ENCODE measurements at regions not wholly inside any gene's neighbourhood (a gene's known extent, or its start where the extent isn't known, plus 50 kb on each side); places are given as distances from the start of the nearest gene placed in this dataset.

DNA sequence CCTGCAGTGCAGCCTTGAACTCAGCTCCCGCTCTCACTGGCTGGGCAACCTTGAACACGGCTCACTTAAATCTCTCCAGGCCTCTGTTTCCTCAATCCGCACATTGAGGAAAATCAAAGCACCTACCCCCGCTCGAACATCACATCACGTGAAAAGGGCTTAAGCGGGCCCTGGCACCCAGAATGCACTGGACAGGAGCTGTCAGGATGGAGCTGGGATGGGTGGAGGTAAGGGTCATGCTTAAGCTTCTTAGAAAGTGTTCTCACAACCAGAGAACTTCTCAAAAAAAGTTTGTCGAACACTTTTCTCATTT, 55.7 kb upstream of the MGMT start:
- no peaks in the 10 kb centered on the region for H3K79me2 ChIP-seq (ENCODE audit: control insufficient read depth, insufficient read depth, low read length)
- in situ Hi-C loops (cut with MboI), result no loop called here
- FAIRE-seq (no peak), ATAC-seq (no peak), DNase-seq (ENCODE audit: extremely low read depth in 1 of 4, low spot score in 3 of 4) (no peak)
- TF ChIP-seq ZNF717 (CRISPR knock-in tag; IDR thresholded peaks at IDR 0.05) (no peak), ARID3B (CRISPR knock-in tag; IDR thresholded peaks at IDR 0.05; ENCODE audit: borderline replicate concordance) (no peak), SRSF1 (IDR thresholded peaks at IDR 0.05; ENCODE audit: low read depth, low read length) (no peak), MITF (IDR thresholded peaks at IDR 0.05) (no peak), EGR1 (conservative IDR thresholded peaks at IDR 0.05) (no peak), ZSCAN32 (CRISPR knock-in tag; IDR thresholded peaks at IDR 0.05) (no peak), ZBTB7A (IDR thresholded peaks at IDR 0.05; ENCODE audit: borderline replicate concordance, control insufficient read depth, low read depth, low read length) (no peak), SIN3A (IDR thresholded peaks at IDR 0.05; ENCODE audit: borderline replicate concordance in 2 of 2, control insufficient read depth in 1 of 2, low read depth in 2 of 2, low read length in 2 of 2) (no peak), SP2 (IDR thresholded peaks at IDR 0.05; ENCODE audit: extremely low read depth, low read depth, low read length, poor library complexity, severe bottlenecking) (no peak), MIER1 (IDR thresholded peaks at IDR 0.05; ENCODE audit: low read depth) (no peak), SIN3B (IDR thresholded peaks at IDR 0.05; ENCODE audit: low read depth) (no peak), ZNF695 (CRISPR knock-in tag; IDR thresholded peaks at IDR 0.05) (no peak), ZNF436 (CRISPR knock-in tag; IDR thresholded peaks at IDR 0.05) (no peak), MECOM (CRISPR knock-in tag; IDR thresholded peaks at IDR 0.05) (no peak)
- TF ChIP-seq, protein P1, sequence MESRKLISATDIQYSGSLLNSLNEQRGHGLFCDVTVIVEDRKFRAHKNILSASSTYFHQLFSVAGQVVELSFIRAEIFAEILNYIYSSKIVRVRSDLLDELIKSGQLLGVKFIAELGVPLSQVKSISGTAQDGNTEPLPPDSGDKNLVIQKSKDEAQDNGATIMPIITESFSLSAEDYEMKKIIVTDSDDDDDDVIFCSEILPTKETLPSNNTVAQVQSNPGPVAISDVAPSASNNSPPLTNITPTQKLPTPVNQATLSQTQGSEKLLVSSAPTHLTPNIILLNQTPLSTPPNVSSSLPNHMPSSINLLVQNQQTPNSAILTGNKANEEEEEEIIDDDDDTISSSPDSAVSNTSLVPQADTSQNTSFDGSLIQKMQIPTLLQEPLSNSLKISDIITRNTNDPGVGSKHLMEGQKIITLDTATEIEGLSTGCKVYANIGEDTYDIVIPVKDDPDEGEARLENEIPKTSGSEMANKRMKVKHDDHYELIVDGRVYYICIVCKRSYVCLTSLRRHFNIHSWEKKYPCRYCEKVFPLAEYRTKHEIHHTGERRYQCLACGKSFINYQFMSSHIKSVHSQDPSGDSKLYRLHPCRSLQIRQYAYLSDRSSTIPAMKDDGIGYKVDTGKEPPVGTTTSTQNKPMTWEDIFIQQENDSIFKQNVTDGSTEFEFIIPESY (CRISPR knock-in tag; IDR thresholded peaks at IDR 0.05), result no peak
- TF ChIP-seq, protein P2, sequence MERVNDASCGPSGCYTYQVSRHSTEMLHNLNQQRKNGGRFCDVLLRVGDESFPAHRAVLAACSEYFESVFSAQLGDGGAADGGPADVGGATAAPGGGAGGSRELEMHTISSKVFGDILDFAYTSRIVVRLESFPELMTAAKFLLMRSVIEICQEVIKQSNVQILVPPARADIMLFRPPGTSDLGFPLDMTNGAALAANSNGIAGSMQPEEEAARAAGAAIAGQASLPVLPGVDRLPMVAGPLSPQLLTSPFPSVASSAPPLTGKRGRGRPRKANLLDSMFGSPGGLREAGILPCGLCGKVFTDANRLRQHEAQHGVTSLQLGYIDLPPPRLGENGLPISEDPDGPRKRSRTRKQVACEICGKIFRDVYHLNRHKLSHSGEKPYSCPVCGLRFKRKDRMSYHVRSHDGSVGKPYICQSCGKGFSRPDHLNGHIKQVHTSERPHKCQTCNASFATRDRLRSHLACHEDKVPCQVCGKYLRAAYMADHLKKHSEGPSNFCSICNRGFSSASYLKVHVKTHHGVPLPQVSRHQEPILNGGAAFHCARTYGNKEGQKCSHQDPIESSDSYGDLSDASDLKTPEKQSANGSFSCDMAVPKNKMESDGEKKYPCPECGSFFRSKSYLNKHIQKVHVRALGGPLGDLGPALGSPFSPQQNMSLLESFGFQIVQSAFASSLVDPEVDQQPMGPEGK (CRISPR knock-in tag; IDR thresholded peaks at IDR 0.05; ENCODE audit: borderline replicate concordance), result no peak
- no peak overlapping the region for H2AFZ ChIP-seq (ENCODE audit: low read depth, low read length)
- POLR2A ChIA-PET, result no interaction called here
- CTCF ChIA-PET (ENCODE audit: low intra/inter-chr PET ratio), result no interaction called here
- H3K4me3 ChIP-seq, result no peak overlapping the region
- no peaks in the 10 kb centered on the region for H4K20me1 ChIP-seq (replicated peaks; ENCODE audit: control insufficient read depth, insufficient read depth, low read length)
- no peak overlapping the region for H3K4me2 ChIP-seq (ENCODE audit: insufficient read depth, low read length)
- no peaks in the 10 kb centered on the region for H3K9me1 ChIP-seq (ENCODE audit: control insufficient read depth, insufficient read depth, low read length)
- no peaks in the 10 kb centered on the region for H3K4me1 ChIP-seq (replicated peaks in 1 of 2; ENCODE audit: control insufficient read depth in 2 of 2, insufficient read depth in 2 of 2, low read length in 2 of 2)
- intact Hi-C loops (cut with micrococcal nuclease), result no loop called here
- BruUV-seq (replicated peaks), result no TSS peak
- WGBS (ENCODE audit: insufficient coverage, low coverage, missing lambda C conversion rate), result 2% methylated on average over 7 of the region's 8 CpGs
- no peak overlapping the region for H3K9ac ChIP-seq (ENCODE audit: insufficient read depth in 1 of 2, low read depth in 2 of 2, low read length in 2 of 2)
- H3K36me3 ChIP-seq (ENCODE audit: control insufficient read depth, insufficient read depth, low read length), result no peaks in the 10 kb centered on the region
- no peak overlapping the region for H3K27ac ChIP-seq (ENCODE audit: extremely low read depth, low read depth, low read length)
- H3K27me3 ChIP-seq (ENCODE audit: control insufficient read depth in 2 of 2, insufficient read depth in 2 of 2, low read length in 2 of 2), result peaks cover 0 to 12% of the 10 kb centered on the region in 2 experiments; a peak in 3 of 5 replicates
- H3K9me3 ChIP-seq (replicated peaks; ENCODE audit: control insufficient read depth, insufficient read depth, low read depth, low read length), result no peaks in the 10 kb centered on the region

Data from K562 (cell line).